Activated T-cell treated with anti-CD3 and anti-CD28 coated beads for 4 hours (primary cell): ENCODE measurements at regions not wholly inside any gene's neighbourhood (a gene's known extent, or its start where the extent isn't known, plus 50 kb on each side); places are given as distances from the start of the nearest gene placed in this dataset.

ENCODE experiments used
- DNase-seq: peaks from one replicate; pipeline ENCODE4 v3.0.0-alpha.2; 2020

- DNase-seq: no peak
These were observed 707.8 kb upstream of the LMCD1 start for GRCh38 chr3:7793786-7794185.

GRCh38 chr3:7798276-7798675 lies 703.3 kb upstream of the LMCD1 start:
- DNase-seq: no peak

GRCh38 chr3:7800006-7800780 lies 701.4 kb upstream of the LMCD1 start:
- no peak for DNase-seq

GRCh38 chr3:7812490-7812889 lies 689.1 kb upstream of the LMCD1 start:
- no peak for DNase-seq

GRCh38 chr3:7813365-7813764 lies 688.3 kb upstream of the LMCD1 start:
- no peak for DNase-seq

GRCh38 chr3:7817239-7817638 lies 684.4 kb upstream of the LMCD1 start:
- no peak for DNase-seq

GRCh38 chr3:7820969-7821368 lies 680.7 kb upstream of the LMCD1 start:
- no peak for DNase-seq

GRCh38 chr3:7821858-7822257 lies 679.8 kb upstream of the LMCD1 start:
- DNase-seq: no peak

- DNase-seq: no peak
These were observed 660.2 kb upstream of the LMCD1 start for GRCh38 chr3:7841451-7841850.

GRCh38 chr3:7843441-7843840 lies 658.2 kb upstream of the LMCD1 start:
- no peak for DNase-seq

- DNase-seq: no peak
These were observed 654.6 kb upstream of the LMCD1 start for GRCh38 chr3:7847021-7847420.

- no peak for DNase-seq
These were observed 654.1 kb upstream of the LMCD1 start for GRCh38 chr3:7847521-7847920.

GRCh38 chr3:7854266-7854665 lies 647.4 kb upstream of the LMCD1 start:
- no peak for DNase-seq

GRCh38 chr3:7854721-7855120 lies 646.9 kb upstream of the LMCD1 start:
- DNase-seq: no peak

- no peak for DNase-seq
These were observed 636.0 kb upstream of the LMCD1 start for GRCh38 chr3:7865611-7866010.

GRCh38 chr3:7867587-7867986 lies 634.0 kb upstream of the LMCD1 start:
- no peak for DNase-seq

- no peak for DNase-seq
These were observed 630.5 kb upstream of the LMCD1 start for GRCh38 chr3:7871003-7871560.

- no peak for DNase-seq
These were observed 627.5 kb upstream of the LMCD1 start for GRCh38 chr3:7874116-7874515.

- DNase-seq: no peak
These were observed 625.7 kb upstream of the LMCD1 start for GRCh38 chr3:7875925-7876324.

- DNase-seq: peak; percentile 47
These were observed 624.8 kb upstream of the LMCD1 start for GRCh38 chr3:7876741-7877297.

GRCh38 chr3:7877312-7877711 lies 624.3 kb upstream of the LMCD1 start:
- no peak for DNase-seq

GRCh38 chr3:7879572-7879971 lies 622.1 kb upstream of the LMCD1 start:
- no peak for DNase-seq

- no peak for DNase-seq
These were observed 619.7 kb upstream of the LMCD1 start for GRCh38 chr3:7881946-7882345.

- DNase-seq: no peak
These were observed 604.0 kb upstream of the LMCD1 start for GRCh38 chr3:7897655-7898054.

- no peak for DNase-seq
These were observed 588.3 kb upstream of the LMCD1 start for GRCh38 chr3:7913283-7913682.
